ENCODE measurements at regions not wholly inside any gene's neighbourhood (a gene's known extent, or its start where the extent isn't known, plus 50 kb on each side); places are given as distances from the start of the nearest gene placed in this dataset.

DNA sequence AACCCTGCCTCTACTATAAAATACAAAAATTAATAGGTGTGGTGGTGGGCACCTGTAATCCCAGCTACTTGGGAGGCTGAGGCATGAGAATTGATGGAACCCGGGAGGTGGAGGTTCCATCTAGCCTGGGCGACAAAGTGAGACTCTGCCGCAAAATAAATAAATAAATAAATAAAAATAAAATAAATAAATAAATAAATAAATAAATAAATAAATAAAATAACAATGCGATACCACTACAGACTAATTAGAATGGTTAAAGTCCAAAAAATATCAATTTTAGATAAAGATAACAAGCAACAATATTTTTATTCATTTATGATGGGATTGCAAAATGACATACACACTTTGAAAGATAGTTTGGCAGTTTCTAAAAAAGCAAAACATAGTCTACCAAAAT, 1131.5 kb downstream of the SI start:
- TF ChIP-seq, protein P1, sequence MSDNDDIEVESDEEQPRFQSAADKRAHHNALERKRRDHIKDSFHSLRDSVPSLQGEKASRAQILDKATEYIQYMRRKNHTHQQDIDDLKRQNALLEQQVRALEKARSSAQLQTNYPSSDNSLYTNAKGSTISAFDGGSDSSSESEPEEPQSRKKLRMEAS (CRISPR knock-in tag; IDR thresholded peaks at IDR 0.05): no peak
- TF ChIP-seq, protein P2, sequence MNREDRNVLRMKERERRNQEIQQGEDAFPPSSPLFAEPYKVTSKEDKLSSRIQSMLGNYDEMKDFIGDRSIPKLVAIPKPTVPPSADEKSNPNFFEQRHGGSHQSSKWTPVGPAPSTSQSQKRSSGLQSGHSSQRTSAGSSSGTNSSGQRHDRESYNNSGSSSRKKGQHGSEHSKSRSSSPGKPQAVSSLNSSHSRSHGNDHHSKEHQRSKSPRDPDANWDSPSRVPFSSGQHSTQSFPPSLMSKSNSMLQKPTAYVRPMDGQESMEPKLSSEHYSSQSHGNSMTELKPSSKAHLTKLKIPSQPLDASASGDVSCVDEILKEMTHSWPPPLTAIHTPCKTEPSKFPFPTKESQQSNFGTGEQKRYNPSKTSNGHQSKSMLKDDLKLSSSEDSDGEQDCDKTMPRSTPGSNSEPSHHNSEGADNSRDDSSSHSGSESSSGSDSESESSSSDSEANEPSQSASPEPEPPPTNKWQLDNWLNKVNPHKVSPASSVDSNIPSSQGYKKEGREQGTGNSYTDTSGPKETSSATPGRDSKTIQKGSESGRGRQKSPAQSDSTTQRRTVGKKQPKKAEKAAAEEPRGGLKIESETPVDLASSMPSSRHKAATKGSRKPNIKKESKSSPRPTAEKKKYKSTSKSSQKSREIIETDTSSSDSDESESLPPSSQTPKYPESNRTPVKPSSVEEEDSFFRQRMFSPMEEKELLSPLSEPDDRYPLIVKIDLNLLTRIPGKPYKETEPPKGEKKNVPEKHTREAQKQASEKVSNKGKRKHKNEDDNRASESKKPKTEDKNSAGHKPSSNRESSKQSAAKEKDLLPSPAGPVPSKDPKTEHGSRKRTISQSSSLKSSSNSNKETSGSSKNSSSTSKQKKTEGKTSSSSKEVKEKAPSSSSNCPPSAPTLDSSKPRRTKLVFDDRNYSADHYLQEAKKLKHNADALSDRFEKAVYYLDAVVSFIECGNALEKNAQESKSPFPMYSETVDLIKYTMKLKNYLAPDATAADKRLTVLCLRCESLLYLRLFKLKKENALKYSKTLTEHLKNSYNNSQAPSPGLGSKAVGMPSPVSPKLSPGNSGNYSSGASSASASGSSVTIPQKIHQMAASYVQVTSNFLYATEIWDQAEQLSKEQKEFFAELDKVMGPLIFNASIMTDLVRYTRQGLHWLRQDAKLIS (CRISPR knock-in tag; IDR thresholded peaks at IDR 0.05): no peak
